H1 (cell line): ENCODE measurements at regions not wholly inside any gene's neighbourhood (a gene's known extent, or its start where the extent isn't known, plus 50 kb on each side); places are given as distances from the start of the nearest gene placed in this dataset.

ENCODE experiments used
- CTCF ChIA-PET: fragments of 300-600 bp; sonication (Branson Sonifier 250); formaldehyde crosslinking; loops from one replicate; lab custom pipeline; 2021; ENCODE audit not compliant: partially characterized antibody; lab: Charles Lee
- POLR2A ChIA-PET: fragments of 300-600 bp; sonication (Branson Sonifier 250); formaldehyde crosslinking; loops from one replicate; lab custom pipeline; 2021; ENCODE audit warnings: inconsistent platforms; ENCODE audit not compliant: partially characterized antibody; lab: Charles Lee
- DNase-seq, 2 experiments: peaks; one replicate each; pipeline versions ENCODE4 v3.0.0 to v3.0.0-alpha.2; 2010 to 2022; ENCODE audit warnings: low spot score in 2 of 2, low read depth in 1 of 2, mixed read lengths in 1 of 2
- FAIRE-seq: peaks from 2 replicates; lab custom pipeline; 2011; peaks lifted over from hg19 to GRCh38; lab: Jason Lieb, UNC
- H2AFZ ChIP-seq: 2 replicates; pipeline ENCODE4 v1.8.1; 2012; ENCODE audit warnings: low read length, inconsistent platforms
- H2AK5ac ChIP-seq: 2 replicates; pipeline ENCODE4 v1.6.1; 2013; ENCODE audit warnings: low read depth, low read length
- H2BK120ac ChIP-seq: replicated peaks from 2 replicates; pipeline ENCODE3; 2013; ENCODE audit warnings: low read depth, low read length, inconsistent platforms
- H2BK12ac ChIP-seq: 2 replicates; pipeline ENCODE4 v1.6.1; 2013; ENCODE audit warnings: low read depth, low read length
- H2BK15ac ChIP-seq: 2 replicates; pipeline ENCODE4 v1.6.1; 2013; ENCODE audit warnings: low read length
- H2BK20ac ChIP-seq: 2 replicates; pipeline ENCODE4 v1.6.1; 2013; ENCODE audit warnings: low read length
- H2BK5ac ChIP-seq: 2 replicates; pipeline ENCODE4 v1.6.1; 2013; ENCODE audit warnings: low read depth, low read length
- H3K14ac ChIP-seq: 2 replicates; pipeline ENCODE4 v1.6.1; 2013; ENCODE audit warnings: inconsistent platforms; ENCODE audit not compliant: insufficient read length
- H3K18ac ChIP-seq: 2 replicates; pipeline ENCODE4 v1.6.1; 2013; ENCODE audit warnings: low read length; ENCODE audit errors: extremely low read depth
- H3K23ac ChIP-seq: 2 replicates; pipeline ENCODE4 v1.6.1; 2013; ENCODE audit warnings: inconsistent platforms; ENCODE audit not compliant: insufficient read length
- H3K23me2 ChIP-seq: 2 replicates; pipeline ENCODE4 v1.6.1; 2013; ENCODE audit warnings: low read depth, low read length
- H3K27ac ChIP-seq: 2 replicates; pipeline ENCODE4 v1.6.1; 2011; ENCODE audit warnings: low read depth, low read length, inconsistent platforms
- H3K27me3 ChIP-seq, 4 experiments: replicated peaks in 1 of 4; 1 replicate in 1 of 4; 2 replicates in 3 of 4; pipeline versions ENCODE4 v1.6.1 to v1.8.1; 2011 to 2013; ENCODE audit warnings: low read length in 3 of 4, mild to moderate bottlenecking in 3 of 4, inconsistent platforms in 2 of 4, mixed read lengths in 2 of 4, moderate library complexity in 1 of 4; ENCODE audit not compliant: control insufficient read depth in 3 of 4, insufficient read depth in 3 of 4; ENCODE audit errors: extremely low read depth in 1 of 4
- H3K36me3 ChIP-seq, 4 experiments: 2 replicates each; pipeline versions ENCODE4 v1.6.1 to v1.8.1; 2011 to 2013; ENCODE audit warnings: mild to moderate bottlenecking in 4 of 4, low read length in 3 of 4, moderate library complexity in 2 of 4, control low read depth in 1 of 4, inconsistent platforms in 1 of 4; ENCODE audit not compliant: insufficient read depth in 4 of 4, control insufficient read depth in 2 of 4
- H3K4ac ChIP-seq: replicated peaks from 2 replicates; pipeline ENCODE3; 2013; ENCODE audit warnings: low read length, low read depth, mixed read lengths, inconsistent platforms; ENCODE audit not compliant: insufficient read length
- H3K4me1 ChIP-seq, 4 experiments: replicated peaks in 1 of 4; 1 replicate in 1 of 4; 2 replicates in 3 of 4; pipeline versions ENCODE4 v1.6.1 to v1.8.1; 2011 to 2013; ENCODE audit warnings: low read length in 3 of 4, inconsistent platforms in 2 of 4, mixed read lengths in 1 of 4; ENCODE audit not compliant: insufficient read depth in 4 of 4, control insufficient read depth in 3 of 4
- H3K4me2 ChIP-seq, 2 experiments: 2 replicates each; pipeline versions ENCODE4 v1.6.1 to v1.8.1; 2011 to 2013; ENCODE audit warnings: low read depth in 2 of 2, low read length in 2 of 2, control low read depth in 1 of 2, inconsistent platforms in 1 of 2, mild to moderate bottlenecking in 1 of 2; ENCODE audit not compliant: insufficient read depth in 1 of 2
- H3K4me3 ChIP-seq, 4 experiments: fragments of 200-600, 300-600 bp in 1 of 4; sonication (generic), shearing (Covaris generic), sonication (Bioruptor Twin) in 1 of 4; 2 replicates each; pipeline versions ENCODE4 v1.5.1 to v1.8.1; 2011 to 2016; ENCODE audit warnings: low read length in 4 of 4, low read depth in 3 of 4, control low read depth in 2 of 4, inconsistent platforms in 2 of 4, mild to moderate bottlenecking in 2 of 4, mixed read lengths in 1 of 4, moderate library complexity in 1 of 4; ENCODE audit not compliant: insufficient read depth in 2 of 4; ENCODE audit errors: extremely low read depth in 1 of 4
- H3K56ac ChIP-seq: replicated peaks from 2 replicates; pipeline ENCODE3; 2013; ENCODE audit warnings: low read depth, mild to moderate bottlenecking, mixed read lengths, low read length, inconsistent platforms; ENCODE audit not compliant: insufficient read length
- H3K79me1 ChIP-seq: 2 replicates; pipeline ENCODE4 v1.6.1; 2013; ENCODE audit warnings: low read depth, low read length, control low read depth
- H3K79me2 ChIP-seq, 2 experiments: 2 replicates each; pipeline versions ENCODE4 v1.6.1 to v1.8.1; 2012 to 2013; ENCODE audit warnings: low read length in 2 of 2, mild to moderate bottlenecking in 2 of 2, inconsistent platforms in 1 of 2; ENCODE audit not compliant: insufficient read depth in 2 of 2, control insufficient read depth in 1 of 2
- H3K9ac ChIP-seq, 4 experiments: replicated peaks in 1 of 4; 1 replicate in 1 of 4; 2 replicates in 3 of 4; pipeline versions ENCODE4 v1.6.1 to v1.8.1; 2011 to 2013; ENCODE audit warnings: low read depth in 3 of 4, low read length in 3 of 4, control low read depth in 2 of 4, mild to moderate bottlenecking in 2 of 4, moderate library complexity in 2 of 4, inconsistent platforms in 1 of 4; ENCODE audit errors: extremely low read depth in 1 of 4
- H3K9me3 ChIP-seq, 2 experiments: 2 replicates each; pipeline versions ENCODE4 v1.6.1 to v1.8.1; 2012 to 2013; ENCODE audit warnings: mild to moderate bottlenecking in 2 of 2, moderate library complexity in 2 of 2, control low read depth in 1 of 2, inconsistent platforms in 1 of 2, low read depth in 1 of 2, low read length in 1 of 2, mixed read lengths in 1 of 2; ENCODE audit not compliant: insufficient read depth in 2 of 2
- H4K20me1 ChIP-seq, 2 experiments: replicated peaks in 1 of 2; 2 replicates each; pipeline versions ENCODE3 to v1.8.1; 2011 to 2013; ENCODE audit warnings: inconsistent platforms in 2 of 2, low read length in 2 of 2, mild to moderate bottlenecking in 1 of 2; ENCODE audit not compliant: insufficient read depth in 2 of 2, control insufficient read depth in 1 of 2
- H4K5ac ChIP-seq: 2 replicates; pipeline ENCODE4 v1.6.1; 2013; ENCODE audit warnings: low read length, low read depth, mixed read lengths, inconsistent platforms; ENCODE audit not compliant: insufficient read length
- H4K8ac ChIP-seq: 2 replicates; pipeline ENCODE4 v1.8.0; 2013; ENCODE audit warnings: mild to moderate bottlenecking, moderate library complexity, low read length, inconsistent platforms; ENCODE audit not compliant: insufficient read depth; ENCODE audit errors: extremely low read depth
- H4K91ac ChIP-seq: replicated peaks from 2 replicates; pipeline ENCODE3; 2013; ENCODE audit warnings: low read length, mixed read lengths, inconsistent platforms; ENCODE audit not compliant: insufficient read length
- BACH1 ChIP-seq: IDR thresholded peaks from 2 replicates; pipeline ENCODE4 v1.6.1; 2012; ENCODE audit warnings: low read length, improper control_type of control experiment
- BCL11A ChIP-seq, 2 experiments: IDR thresholded peaks; one replicate each; pipeline ENCODE4 v1.6.1; 2011; ENCODE audit warnings: low read depth in 2 of 2, low read length in 2 of 2, mild to moderate bottlenecking in 2 of 2
- BRCA1 ChIP-seq: IDR thresholded peaks from 2 replicates; pipeline ENCODE4 v1.6.1; 2012; ENCODE audit warnings: low read depth, low read length, improper control_type of control experiment
- MAFK ChIP-seq: IDR thresholded peaks from 2 replicates; pipeline ENCODE4 v1.6.1; 2012; ENCODE audit warnings: low read depth, mild to moderate bottlenecking, improper control_type of control experiment, low read length
- NRF1 ChIP-seq: IDR thresholded peaks from 2 replicates; pipeline ENCODE4 v1.6.1; 2011; ENCODE audit warnings: mild to moderate bottlenecking, low read depth, low read length, improper control_type of control experiment
- POLR2AphosphoS5 ChIP-seq: IDR thresholded peaks from 2 replicates; pipeline ENCODE4 v1.6.1; 2011; ENCODE audit warnings: low read depth, low read length
- POU5F1 ChIP-seq: IDR thresholded peaks from 2 replicates; pipeline ENCODE4 v1.6.1; 2011; ENCODE audit warnings: low read depth, mild to moderate bottlenecking, low read length, moderate library complexity
- SIN3A ChIP-seq, 2 experiments: IDR thresholded peaks in 1 of 2; conservative IDR thresholded peaks in 1 of 2; 2 replicates each; pipeline ENCODE4 v1.6.1; 2011 to 2012; ENCODE audit warnings: low read length in 2 of 2, improper control_type of control experiment in 1 of 2, low read depth in 1 of 2, mild to moderate bottlenecking in 1 of 2
- SIX5 ChIP-seq: IDR thresholded peaks from 2 replicates; pipeline ENCODE4 v1.6.1; 2011; ENCODE audit warnings: mild to moderate bottlenecking, low read depth, low read length
- USF2 ChIP-seq: IDR thresholded peaks from 2 replicates; pipeline ENCODE4 v1.6.1; 2011; ENCODE audit warnings: low read length, improper control_type of control experiment
- YY1 ChIP-seq: IDR thresholded peaks from 2 replicates; pipeline ENCODE4 v1.6.1; 2011; ENCODE audit warnings: low read depth, mild to moderate bottlenecking, low read length
- WGBS, 2 experiments: shearing (Covaris generic) in 1 of 2; methylation state at CpG; one replicate each; pipeline versions ENCODE4 v1.1.6 to v1.1.7; 2013 to 2015; ENCODE audit warnings: low lambda C conversion rate in 2 of 2, mixed read lengths in 2 of 2, inconsistent platforms in 1 of 2, low coverage in 1 of 2, missing lambda C conversion rate in 1 of 2; ENCODE audit not compliant: insufficient replicate concordance in 2 of 2, insufficient coverage in 1 of 2, insufficient read length in 1 of 2; ENCODE audit errors: extremely low coverage in 1 of 2, missing lambda C conversion rate in 1 of 2; 5-methylcytosine and 5-hydroxymethylcytosine counted together
- TF ChIP-seq, protein P1 (sequence below): IDR thresholded peaks from 2 replicates; pipeline ENCODE4 v1.6.1; 2012; ENCODE audit warnings: low read length, inconsistent platforms

- no peak overlapping the region for H2BK5ac ChIP-seq
- no peak overlapping the region for H2BK120ac ChIP-seq
- H2AK5ac ChIP-seq, result no peak overlapping the region
- no peaks in the 10 kb centered on the region for H3K36me3 ChIP-seq
- H3K4me2 ChIP-seq, result no peak overlapping the region
- no peak overlapping the region for H4K5ac ChIP-seq
- no peak overlapping the region for H3K23ac ChIP-seq
- no peak overlapping the region for H2BK20ac ChIP-seq
- no peaks in the 10 kb centered on the region for H4K20me1 ChIP-seq
- no peaks in the 10 kb centered on the region for H3K9me3 ChIP-seq
- DNase-seq, result no peak
- no peak overlapping the region for H2AFZ ChIP-seq
- no peak overlapping the region for H3K9ac ChIP-seq
- H4K8ac ChIP-seq, result no peak overlapping the region
- H3K56ac ChIP-seq, result no peak overlapping the region
- H3K4me3 ChIP-seq, result no peak overlapping the region
- no peak for FAIRE-seq
- H3K79me2 ChIP-seq, result no peaks in the 10 kb centered on the region
- H2BK12ac ChIP-seq, result 0 out of 2 replicates have a peak overlapping the region, but pooled peaks have one; percentile 27
- no peaks in the 10 kb centered on the region for H3K23me2 ChIP-seq
- no peak overlapping the region for H3K14ac ChIP-seq
- H3K79me1 ChIP-seq, result no peaks in the 10 kb centered on the region
- H3K4ac ChIP-seq, result peak overlapping the region; percentile 53
- H3K27ac ChIP-seq, result no peak overlapping the region
- no peak overlapping the region for H3K18ac ChIP-seq
- POLR2A ChIA-PET, result interaction anchor here (1.5 kb wide), 1 partner anchor 43 kb away, joined by 3 read pairs; no protein-coding TSS in a partner anchor
- WGBS, 2 experiments, result 100% methylated on average over 4 of the region's 4 CpGs; no CpG with 5 or more reads in 1 of the 2 experiments
- peaks cover 0 to 2% (median 0%) of the 10 kb centered on the region in 4 experiments; a peak in 1 of 7 replicates for H3K27me3 ChIP-seq
- CTCF ChIA-PET, result no interaction called here
- no peak overlapping the region for H4K91ac ChIP-seq
- H3K4me1 ChIP-seq, result peaks cover 0 to 6% (median 0%) of the 10 kb centered on the region in 4 experiments; a peak in 1 of 7 replicates
- H2BK15ac ChIP-seq, result no peak overlapping the region
- TF ChIP-seq, protein P1, sequence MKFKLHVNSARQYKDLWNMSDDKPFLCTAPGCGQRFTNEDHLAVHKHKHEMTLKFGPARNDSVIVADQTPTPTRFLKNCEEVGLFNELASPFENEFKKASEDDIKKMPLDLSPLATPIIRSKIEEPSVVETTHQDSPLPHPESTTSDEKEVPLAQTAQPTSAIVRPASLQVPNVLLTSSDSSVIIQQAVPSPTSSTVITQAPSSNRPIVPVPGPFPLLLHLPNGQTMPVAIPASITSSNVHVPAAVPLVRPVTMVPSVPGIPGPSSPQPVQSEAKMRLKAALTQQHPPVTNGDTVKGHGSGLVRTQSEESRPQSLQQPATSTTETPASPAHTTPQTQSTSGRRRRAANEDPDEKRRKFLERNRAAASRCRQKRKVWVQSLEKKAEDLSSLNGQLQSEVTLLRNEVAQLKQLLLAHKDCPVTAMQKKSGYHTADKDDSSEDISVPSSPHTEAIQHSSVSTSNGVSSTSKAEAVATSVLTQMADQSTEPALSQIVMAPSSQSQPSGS, result no peak
- TF ChIP-seq BACH1 (no peak), USF2 (no peak), YY1 (no peak), POU5F1 (no peak), POLR2AphosphoS5 (no peak), NRF1 (no peak), MAFK (no peak), SIX5 (no peak), BRCA1 (no peak), SIN3A (conservative IDR thresholded peaks at IDR 0.05 in 1 of 2, IDR thresholded peaks at IDR 0.05 in 1 of 2; ENCODE audit: low read depth in 1 of 2, low read length in 2 of 2) (no peak), BCL11A (IDR thresholded peaks at IDR 0.05; ENCODE audit: low read depth in 2 of 2, low read length in 2 of 2) (no peak)
Measured at GRCh38 chr17:79243603-79243990, 169.0 kb downstream of the ENGASE start.
